Skeletal muscle tissue (tissue), 3 donors: ENCODE measurements at regions not wholly inside any gene's neighbourhood (a gene's known extent, or its start where the extent isn't known, plus 50 kb on each side); places are given as distances from the start of the nearest gene placed in this dataset.

Experiments
- H3K27ac ChIP-seq: one replicate; pipeline ENCODE4 v1.7.0; 2013; ENCODE audit warnings: mild to moderate bottlenecking, low read depth, low read length, inconsistent platforms
- H3K27me3 ChIP-seq, 3 donors: one replicate each; pipeline ENCODE4 v1.7.0; 2013; ENCODE audit warnings: low read length in 3 of 3; ENCODE audit not compliant: control insufficient read depth in 3 of 3, insufficient read depth in 3 of 3
- H3K36me3 ChIP-seq, 3 donors: one replicate each; pipeline ENCODE4 v1.7.0; 2013; ENCODE audit warnings: low read length in 3 of 3; ENCODE audit not compliant: control insufficient read depth in 3 of 3, insufficient read depth in 3 of 3
- H3K4me1 ChIP-seq, 3 donors: one replicate each; pipeline ENCODE4 v1.7.0; 2013; ENCODE audit warnings: low read length in 3 of 3, mild to moderate bottlenecking in 3 of 3; ENCODE audit not compliant: control insufficient read depth in 3 of 3, insufficient read depth in 3 of 3
- H3K4me3 ChIP-seq, 3 donors: one replicate each; pipeline ENCODE4 v1.7.0; 2013; ENCODE audit warnings: low read length in 3 of 3
- H3K9ac ChIP-seq, 3 donors: one replicate each; pipeline ENCODE4 v1.7.0; 2013; ENCODE audit warnings: low read length in 3 of 3, mild to moderate bottlenecking in 3 of 3, moderate library complexity in 2 of 3, low read depth in 1 of 3
- H3K9me3 ChIP-seq, 3 donors: one replicate each; pipeline ENCODE4 v1.7.0; 2013; ENCODE audit warnings: low read length in 3 of 3; ENCODE audit not compliant: control insufficient read depth in 3 of 3
- donor health status: Osteomylitis.

GRCh38 chrX:40333344-40333743 lies 235.6 kb upstream of the BCOR start:
- H3K9me3 ChIP-seq, result peaks cover 0 to 4% (median 0%) of the 10 kb centered on the region in 3 donors
- no peak overlapping the region for H3K4me3 ChIP-seq
- H3K27ac ChIP-seq, result no peak overlapping the region
- H3K9ac ChIP-seq, result no peak overlapping the region
- H3K36me3 ChIP-seq, result no peaks in the 10 kb centered on the region
- no peaks in the 10 kb centered on the region for H3K4me1 ChIP-seq
- H3K27me3 ChIP-seq, result peaks cover 0 to 4% (median 0%) of the 10 kb centered on the region in 3 donors

- no peak overlapping the region for H3K27ac ChIP-seq
- peaks cover 0 to 4% (median 0%) of the 10 kb centered on the region in 3 donors for H3K9me3 ChIP-seq
- H3K27me3 ChIP-seq, result peaks cover 0 to 4% (median 0%) of the 10 kb centered on the region in 3 donors
- H3K4me3 ChIP-seq, result no peak overlapping the region
- H3K36me3 ChIP-seq, result no peaks in the 10 kb centered on the region
- no peaks in the 10 kb centered on the region for H3K4me1 ChIP-seq
- H3K9ac ChIP-seq, result no peak overlapping the region
Observed at GRCh38 chrX:40331762-40332161, 234.0 kb upstream of the BCOR start.

GRCh38 chrX:40331353-40331752 lies 233.6 kb upstream of the BCOR start:
- Histone ChIP-seq H3K9me3 (peaks cover 0 to 4% (median 0%) of the 10 kb centered on the region in 3 donors), H3K9ac (no peak overlapping the region), H3K36me3 (no peaks in the 10 kb centered on the region), H3K27ac (no peak overlapping the region), H3K4me1 (no peaks in the 10 kb centered on the region), H3K27me3 (peaks cover 0 to 4% (median 0%) of the 10 kb centered on the region in 3 donors), H3K4me3 (no peak overlapping the region)

- Histone ChIP-seq H3K4me3 (no peak overlapping the region), H3K27me3 (peaks cover 0 to 4% (median 0%) of the 10 kb centered on the region in 3 donors)
Observed at GRCh38 chrX:40329616-40330015, 231.9 kb upstream of the BCOR start.

GRCh38 chrX:40327085-40327484 lies 229.3 kb upstream of the BCOR start:
- no peak overlapping the region for H3K9ac ChIP-seq
- H3K27ac ChIP-seq, result no peak overlapping the region
- peaks cover 0 to 4% (median 0%) of the 10 kb centered on the region in 3 donors for H3K9me3 ChIP-seq
- no peaks in the 10 kb centered on the region for H3K36me3 ChIP-seq
- no peak overlapping the region for H3K4me3 ChIP-seq
- H3K4me1 ChIP-seq, result no peaks in the 10 kb centered on the region
- peaks cover 0 to under 1% (median 0%) of the 10 kb centered on the region in 3 donors for H3K27me3 ChIP-seq

More at GRCh38 chrX:40329616-40330015, 231.9 kb upstream of the BCOR start:
- no peaks in the 10 kb centered on the region for H3K4me1 ChIP-seq
- H3K9ac ChIP-seq, result no peak overlapping the region
- H3K36me3 ChIP-seq, result no peaks in the 10 kb centered on the region
- peaks cover 0 to 4% (median 0%) of the 10 kb centered on the region in 3 donors for H3K9me3 ChIP-seq
- no peak overlapping the region for H3K27ac ChIP-seq

- Histone ChIP-seq H3K36me3 (no peaks in the 10 kb centered on the region), H3K9ac (no peak overlapping the region), H3K27me3 (no peaks in the 10 kb centered on the region), H3K9me3 (peaks cover 0 to 7% (median 0%) of the 10 kb centered on the region in 3 donors), H3K4me3 (no peak overlapping the region), H3K4me1 (no peaks in the 10 kb centered on the region), H3K27ac (no peak overlapping the region)
Observed at GRCh38 chrX:40326186-40326965, 228.6 kb upstream of the BCOR start.

- Histone ChIP-seq H3K9me3 (peaks cover 0 to 7% (median 0%) of the 10 kb centered on the region in 3 donors), H3K4me1 (no peaks in the 10 kb centered on the region), H3K36me3 (no peaks in the 10 kb centered on the region), H3K9ac (no peak overlapping the region), H3K27me3 (no peaks in the 10 kb centered on the region), H3K27ac (no peak overlapping the region), H3K4me3 (no peak overlapping the region)
Observed at GRCh38 chrX:40325161-40325560, 227.4 kb upstream of the BCOR start.

- no peak overlapping the region for H3K27ac ChIP-seq
- no peak overlapping the region for H3K9ac ChIP-seq
- H3K4me3 ChIP-seq, result no peak overlapping the region
Observed at GRCh38 chrX:40323977-40324376, 226.2 kb upstream of the BCOR start.

GRCh38 chrX:40320819-40321218 lies 223.1 kb upstream of the BCOR start:
- H3K4me3 ChIP-seq, result no peak overlapping the region
- H3K27ac ChIP-seq, result no peak overlapping the region
- no peak overlapping the region for H3K9ac ChIP-seq
- no peaks in the 10 kb centered on the region for H3K36me3 ChIP-seq
- no peaks in the 10 kb centered on the region for H3K27me3 ChIP-seq
- peaks cover 0 to 6% (median 0%) of the 10 kb centered on the region in 3 donors for H3K9me3 ChIP-seq
- no peaks in the 10 kb centered on the region for H3K4me1 ChIP-seq

More at GRCh38 chrX:40323977-40324376, 226.2 kb upstream of the BCOR start:
- peaks cover 0 to 7% (median 0%) of the 10 kb centered on the region in 3 donors for H3K9me3 ChIP-seq
- no peaks in the 10 kb centered on the region for H3K36me3 ChIP-seq
- H3K4me1 ChIP-seq, result no peaks in the 10 kb centered on the region
- H3K27me3 ChIP-seq, result no peaks in the 10 kb centered on the region

GRCh38 chrX:40318801-40319200 lies 221.0 kb upstream of the BCOR start:
- Histone ChIP-seq H3K4me3 (no peak overlapping the region), H3K36me3 (no peaks in the 10 kb centered on the region), H3K9ac (no peak overlapping the region), H3K27ac (no peak overlapping the region), H3K9me3 (peaks cover 0 to 6% (median 0%) of the 10 kb centered on the region in 3 donors), H3K27me3 (no peaks in the 10 kb centered on the region), H3K4me1 (no peaks in the 10 kb centered on the region)
